ENCODE measurements at regions not wholly inside any gene's neighbourhood (a gene's known extent, or its start where the extent isn't known, plus 50 kb on each side); places are given as distances from the start of the nearest gene placed in this dataset.

DNA sequence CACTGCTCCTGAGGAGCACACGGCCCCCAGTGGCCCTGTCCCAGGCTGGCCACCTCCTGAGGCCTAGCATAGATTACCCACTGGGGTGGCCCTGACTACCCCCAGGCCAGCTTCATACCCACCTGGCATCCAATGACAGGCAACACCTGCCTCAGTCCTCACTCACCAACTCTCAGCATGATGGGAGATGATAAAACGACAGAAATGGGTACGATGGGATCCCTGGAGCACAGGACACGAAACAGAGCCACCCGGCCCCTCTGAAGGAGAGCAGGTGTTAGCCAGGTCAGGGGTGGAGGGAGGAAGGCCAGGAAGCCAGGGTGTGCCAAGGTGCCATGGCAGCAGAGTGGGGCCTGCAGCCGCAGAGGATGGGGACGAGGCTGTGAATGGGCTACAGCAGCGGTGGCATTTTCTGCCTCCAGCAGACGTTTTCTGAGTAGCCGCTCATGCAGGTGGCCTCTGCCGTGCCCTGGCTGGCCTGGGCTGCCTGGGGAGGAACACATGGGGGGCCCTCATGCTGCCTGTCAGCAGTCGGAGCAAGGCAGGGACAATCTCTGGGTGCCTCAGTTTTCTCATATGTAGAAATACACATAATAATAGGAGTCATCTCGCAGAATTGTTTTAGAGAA is 50.2 kb upstream of the FGF3 start:
- TF ChIP-seq, protein P1, sequence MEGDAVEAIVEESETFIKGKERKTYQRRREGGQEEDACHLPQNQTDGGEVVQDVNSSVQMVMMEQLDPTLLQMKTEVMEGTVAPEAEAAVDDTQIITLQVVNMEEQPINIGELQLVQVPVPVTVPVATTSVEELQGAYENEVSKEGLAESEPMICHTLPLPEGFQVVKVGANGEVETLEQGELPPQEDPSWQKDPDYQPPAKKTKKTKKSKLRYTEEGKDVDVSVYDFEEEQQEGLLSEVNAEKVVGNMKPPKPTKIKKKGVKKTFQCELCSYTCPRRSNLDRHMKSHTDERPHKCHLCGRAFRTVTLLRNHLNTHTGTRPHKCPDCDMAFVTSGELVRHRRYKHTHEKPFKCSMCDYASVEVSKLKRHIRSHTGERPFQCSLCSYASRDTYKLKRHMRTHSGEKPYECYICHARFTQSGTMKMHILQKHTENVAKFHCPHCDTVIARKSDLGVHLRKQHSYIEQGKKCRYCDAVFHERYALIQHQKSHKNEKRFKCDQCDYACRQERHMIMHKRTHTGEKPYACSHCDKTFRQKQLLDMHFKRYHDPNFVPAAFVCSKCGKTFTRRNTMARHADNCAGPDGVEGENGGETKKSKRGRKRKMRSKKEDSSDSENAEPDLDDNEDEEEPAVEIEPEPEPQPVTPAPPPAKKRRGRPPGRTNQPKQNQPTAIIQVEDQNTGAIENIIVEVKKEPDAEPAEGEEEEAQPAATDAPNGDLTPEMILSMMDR (conservative IDR thresholded peaks at IDR 0.05; ENCODE audit: low read depth, low read length) = no peak
- no peak for TF ChIP-seq EZH2 (IDR thresholded peaks at IDR 0.05; ENCODE audit: borderline replicate concordance, low read depth, low read length, poor library complexity, severe bottlenecking)

All from A673 (cell line).